ENCODE measurements at regions not wholly inside any gene's neighbourhood (a gene's known extent, or its start where the extent isn't known, plus 50 kb on each side); places are given as distances from the start of the nearest gene placed in this dataset.

GRCh38 chr4:151876381-151876988 is 115.7 kb upstream of the GATB start:
- H3K36me3 ChIP-seq (ENCODE audit: insufficient read depth, low read length) = no peaks in the 10 kb centered on the region
- CTCF ChIA-PET (ENCODE audit: unreplicated experiment) = interaction anchor here (0.6 kb wide), 1 partner anchor 9 kb away, joined by 3 read pairs; no protein-coding TSS in a partner anchor
- H3K9me3 ChIP-seq (ENCODE audit: low read length) = no peaks in the 10 kb centered on the region
- no peaks in the 10 kb centered on the region for H3K9me2 ChIP-seq (ENCODE audit: insufficient read depth, low read length)
- H2AFZ ChIP-seq (ENCODE audit: low read length) = no peak overlapping the region
- H3K4me2 ChIP-seq (ENCODE audit: low read length) = no peak overlapping the region
- no peak overlapping the region for H3K4me3 ChIP-seq (ENCODE audit: low read depth, low read length, poor library complexity, severe bottlenecking)
- no peaks in the 10 kb centered on the region for H4K20me1 ChIP-seq (ENCODE audit: insufficient read depth, low read length)
- POLR2A ChIA-PET = interaction anchor here (0.6 to 0.8 kb wide), 4 partner anchors 11 to 1646 kb away, joined by 3 to 4 read pairs (median 3); no protein-coding TSS in a partner anchor
- H3K27ac ChIP-seq (ENCODE audit: low read depth, low read length, poor library complexity, severe bottlenecking) = no peak overlapping the region
- BruUV-seq (replicated peaks) = no TSS peak
- TF ChIP-seq EZH2phosphoT487 (IDR thresholded peaks at IDR 0.05; ENCODE audit: borderline replicate concordance, low read depth, low read length) (no peak), CTCF (conservative IDR thresholded peaks at IDR 0.05; ENCODE audit: low read length) (no peak)
- no peak for DNase-seq (ENCODE audit: low spot score)
- H3K79me2 ChIP-seq (ENCODE audit: insufficient read depth, low read depth, low read length) = no peaks in the 10 kb centered on the region
- intact Hi-C loops (cut with micrococcal nuclease; ENCODE audit: unreplicated experiment) = no loop called here
- H3K4me1 ChIP-seq (ENCODE audit: insufficient read depth, low read length, poor library complexity, severe bottlenecking) = no peaks in the 10 kb centered on the region

GRCh38 chr4:151874328-151874727 is 113.5 kb upstream of the GATB start:
- DNase-seq (ENCODE audit: low spot score) = no peak
- no peak overlapping the region for H3K27ac ChIP-seq (ENCODE audit: low read depth, low read length, poor library complexity, severe bottlenecking)
- no peaks in the 10 kb centered on the region for H3K36me3 ChIP-seq (ENCODE audit: insufficient read depth, low read length)
- H3K4me1 ChIP-seq (ENCODE audit: insufficient read depth, low read length, poor library complexity, severe bottlenecking) = no peaks in the 10 kb centered on the region
- POLR2A ChIA-PET = no interaction called here
- BruUV-seq (replicated peaks) = no TSS peak
- H4K20me1 ChIP-seq (ENCODE audit: insufficient read depth, low read length) = no peaks in the 10 kb centered on the region
- CTCF ChIA-PET (ENCODE audit: unreplicated experiment) = no interaction called here
- intact Hi-C loops (cut with micrococcal nuclease; ENCODE audit: unreplicated experiment) = no loop called here
- H3K79me2 ChIP-seq (ENCODE audit: insufficient read depth, low read depth, low read length) = no peaks in the 10 kb centered on the region
- TF ChIP-seq CTCF (conservative IDR thresholded peaks at IDR 0.05; ENCODE audit: low read length) (no peak), EZH2phosphoT487 (IDR thresholded peaks at IDR 0.05; ENCODE audit: borderline replicate concordance, low read depth, low read length) (no peak)
- no peaks in the 10 kb centered on the region for H3K9me2 ChIP-seq (ENCODE audit: insufficient read depth, low read length)
- H3K9me3 ChIP-seq (ENCODE audit: low read length) = no peaks in the 10 kb centered on the region
- no peak overlapping the region for H3K4me3 ChIP-seq (ENCODE audit: low read depth, low read length, poor library complexity, severe bottlenecking)
- H3K4me2 ChIP-seq (ENCODE audit: low read length) = no peak overlapping the region
- no peak overlapping the region for H2AFZ ChIP-seq (ENCODE audit: low read length)

GRCh38 chr4:151866592-151866918 is 105.7 kb upstream of the GATB start:
- Histone ChIP-seq H3K36me3 (ENCODE audit: insufficient read depth, low read length) (no peaks in the 10 kb centered on the region), H2AFZ (ENCODE audit: low read length) (no peak overlapping the region), H3K79me2 (ENCODE audit: insufficient read depth, low read depth, low read length) (no peaks in the 10 kb centered on the region), H3K4me2 (ENCODE audit: low read length) (no peak overlapping the region), H3K9me2 (ENCODE audit: insufficient read depth, low read length) (no peaks in the 10 kb centered on the region), H3K4me3 (ENCODE audit: low read depth, low read length, poor library complexity, severe bottlenecking) (no peak overlapping the region), H3K27ac (ENCODE audit: low read depth, low read length, poor library complexity, severe bottlenecking) (no peak overlapping the region), H4K20me1 (ENCODE audit: insufficient read depth, low read length) (no peaks in the 10 kb centered on the region), H3K9me3 (ENCODE audit: low read length) (no peaks in the 10 kb centered on the region), H3K4me1 (ENCODE audit: insufficient read depth, low read length, poor library complexity, severe bottlenecking) (no peaks in the 10 kb centered on the region)
- no TSS peak for BruUV-seq (replicated peaks)
- intact Hi-C loops (cut with micrococcal nuclease; ENCODE audit: unreplicated experiment) = no loop called here
- ChIA-PET CTCF (ENCODE audit: unreplicated experiment) (no interaction called here), POLR2A (interaction anchor here (1.6 kb wide), 1 partner anchor 64 kb away, joined by 5 read pairs; no protein-coding TSS in a partner anchor)
- no peak for TF ChIP-seq CTCF (conservative IDR thresholded peaks at IDR 0.05; ENCODE audit: low read length)
- no peak for TF ChIP-seq EZH2phosphoT487 (IDR thresholded peaks at IDR 0.05; ENCODE audit: borderline replicate concordance, low read depth, low read length)
- no peak for DNase-seq (ENCODE audit: low spot score)

All from OCI-LY7 (cell line).